Panc1 (cell line): ENCODE measurements at regions not wholly inside any gene's neighbourhood (a gene's known extent, or its start where the extent isn't known, plus 50 kb on each side); places are given as distances from the start of the nearest gene placed in this dataset.

ENCODE experiments used
- CTCF ChIP-seq: fragments of 450-650 bp; IDR thresholded peaks from 2 replicates; pipeline ENCODE4 v1.5.1; 2017; ENCODE audit warnings: mild to moderate bottlenecking
- POLR2AphosphoS5 ChIP-seq: IDR thresholded peaks from 2 replicates; pipeline ENCODE4 v1.6.1; 2012; ENCODE audit warnings: mild to moderate bottlenecking, low read depth, low read length, moderate library complexity
- REST ChIP-seq, 2 experiments: IDR thresholded peaks; 2 replicates each; pipeline ENCODE4 v1.6.1; 2011 to 2012; ENCODE audit warnings: low read depth in 2 of 2, control low read depth in 1 of 2, low read length in 1 of 2, mild to moderate bottlenecking in 1 of 2, moderate library complexity in 1 of 2; ENCODE audit not compliant: insufficient read depth in 1 of 2
- SIN3A ChIP-seq: IDR thresholded peaks from 2 replicates; pipeline ENCODE4 v1.6.1; 2012; ENCODE audit warnings: low read depth, mild to moderate bottlenecking, low read length, moderate library complexity, borderline replicate concordance; ENCODE audit not compliant: insufficient read depth
- TCF7L2 ChIP-seq: IDR thresholded peaks from 2 replicates; pipeline ENCODE4 v1.6.1; 2011; ENCODE audit warnings: mild to moderate bottlenecking, low read depth, low read length, inconsistent platforms

GRCh38 chr14:100467939-100468338, 119.3 kb downstream of the BEGAIN start:
- TF ChIP-seq CTCF (no peak), REST (IDR thresholded peaks at IDR 0.05; ENCODE audit: insufficient read depth in 1 of 2, low read depth in 2 of 2, low read length in 1 of 2) (no peak), POLR2AphosphoS5 (no peak), SIN3A (no peak), TCF7L2 (no peak)
